WI38 (cell line): ENCODE measurements at regions not wholly inside any gene's neighbourhood (a gene's known extent, or its start where the extent isn't known, plus 50 kb on each side); places are given as distances from the start of the nearest gene placed in this dataset.

Source experiments
- H3K4me3 ChIP-seq: 2 replicates; pipeline ENCODE4 v1.5.1; 2011; ENCODE audit warnings: low read depth, mild to moderate bottlenecking, control low read depth, low read length
- CTCF ChIP-seq: IDR thresholded peaks from 2 replicates; pipeline ENCODE4 v1.5.1; 2012; ENCODE audit warnings: low read depth, mild to moderate bottlenecking, control low read depth, low read length

- H3K4me3 ChIP-seq = no peak overlapping the region
- no peak for TF ChIP-seq CTCF
Measured at GRCh38 chr13:47661076-47661475, 340.0 kb downstream of the SUCLA2 start.

- no peak for TF ChIP-seq CTCF
- no peak overlapping the region for H3K4me3 ChIP-seq
Measured at GRCh38 chr13:47656651-47657050, 344.4 kb downstream of the SUCLA2 start.

- no peak for TF ChIP-seq CTCF
- no peak overlapping the region for H3K4me3 ChIP-seq
Measured at GRCh38 chr13:47650209-47650608, 350.9 kb downstream of the SUCLA2 start.

- no peak for TF ChIP-seq CTCF
- no peak overlapping the region for H3K4me3 ChIP-seq
Measured at GRCh38 chr13:47647001-47647400, 354.1 kb downstream of the SUCLA2 start.

- no peak for TF ChIP-seq CTCF
- no peak overlapping the region for H3K4me3 ChIP-seq
Measured at GRCh38 chr13:47646298-47646697, 354.8 kb downstream of the SUCLA2 start.

GRCh38 chr13:47639738-47640447 is 361.2 kb downstream of the SUCLA2 start:
- no peak for TF ChIP-seq CTCF
- H3K4me3 ChIP-seq = no peak overlapping the region

GRCh38 chr13:47638627-47639026 is 362.4 kb downstream of the SUCLA2 start:
- no peak overlapping the region for H3K4me3 ChIP-seq
- no peak for TF ChIP-seq CTCF
